Suprapubic skin (tissue), 4 donors: ENCODE measurements at regions not wholly inside any gene's neighbourhood (a gene's known extent, or its start where the extent isn't known, plus 50 kb on each side); places are given as distances from the start of the nearest gene placed in this dataset.

Experiments
- DNase-seq, 2 donors: peaks; one replicate each; pipeline ENCODE4 v3.0.0-alpha.2; 2019; ENCODE audit warnings: low spot score in 2 of 2
- H3K27ac ChIP-seq: fragments of 200-600 bp; sonication (generic); one replicate; pipeline ENCODE4 v1.5.1; 2019
- H3K27me3 ChIP-seq: fragments of 200-600 bp; sonication (generic); one replicate; pipeline ENCODE4 v1.5.1; 2019
- H3K36me3 ChIP-seq: fragments of 200-600 bp; sonication (generic); one replicate; pipeline ENCODE4 v1.5.1; 2019
- H3K4me1 ChIP-seq: fragments of 200-600 bp; sonication (generic); one replicate; pipeline ENCODE4 v1.5.1; 2019
- H3K4me3 ChIP-seq: fragments of 200-600 bp; sonication (generic); one replicate; pipeline ENCODE4 v1.5.1; 2019; ENCODE audit warnings: mild to moderate bottlenecking
- H3K9me3 ChIP-seq: fragments of 200-600 bp; sonication (generic); one replicate; pipeline ENCODE4 v1.5.1; 2019
- CTCF ChIP-seq, 2 donors: fragments of 200-600 bp in 1 of 2; fragments of 450-650 bp in 1 of 2; sonication (generic) in 1 of 2; IDR thresholded peaks; one replicate each; pipeline ENCODE4 v1.5.1; 2016 to 2019; ENCODE audit warnings: antibody characterized with exemption in 2 of 2, mild to moderate bottlenecking in 1 of 2, moderate library complexity in 1 of 2
- EP300 ChIP-seq: sonication (generic); formaldehyde crosslinking; IDR thresholded peaks from one replicate; pipeline ENCODE4 v1.6.1; 2017; ENCODE audit warnings: antibody characterized with exemption
- POLR2A ChIP-seq, 2 donors: fragments of 450-650 bp; IDR thresholded peaks; one replicate each; pipeline ENCODE4 v1.6.1; 2017; ENCODE audit warnings: antibody characterized with exemption in 2 of 2, mild to moderate bottlenecking in 2 of 2, moderate library complexity in 2 of 2
- POLR2AphosphoS5 ChIP-seq, 3 donors: sonication (generic); formaldehyde crosslinking; IDR thresholded peaks; one replicate each; pipeline ENCODE4 v1.6.1; 2017; ENCODE audit warnings: antibody characterized with exemption in 3 of 3
- WGBS: methylation state at CpG from one replicate; pipeline ENCODE4 v1.1.5; 2018; 5-methylcytosine and 5-hydroxymethylcytosine counted together

GRCh38 chr10:8255301-8255700, 200.8 kb downstream of the GATA3 start:
- H3K27me3 ChIP-seq: no peaks in the 10 kb centered on the region
- TF ChIP-seq EP300 (no peak), POLR2AphosphoS5 (IDR thresholded peaks at IDR 0.05) (no peak), POLR2A (IDR thresholded peaks at IDR 0.05) (no peak), CTCF (IDR thresholded peaks at IDR 0.05) (no peak)
- no peaks in the 10 kb centered on the region for H3K4me1 ChIP-seq
- H3K27ac ChIP-seq: no peak overlapping the region
- H3K4me3 ChIP-seq: no peak overlapping the region
- 85% methylated on average over 1 of the region's 1 CpG for WGBS
- no peaks in the 10 kb centered on the region for H3K36me3 ChIP-seq
- no peak for DNase-seq
- H3K9me3 ChIP-seq: no peaks in the 10 kb centered on the region

GRCh38 chr10:8260645-8261044, 206.2 kb downstream of the GATA3 start:
- no peaks in the 10 kb centered on the region for H3K9me3 ChIP-seq
- DNase-seq: no peak
- no peak overlapping the region for H3K27ac ChIP-seq
- TF ChIP-seq EP300: no peak
- no peak for TF ChIP-seq POLR2A (IDR thresholded peaks at IDR 0.05)
- TF ChIP-seq CTCF (IDR thresholded peaks at IDR 0.05): no peak
- TF ChIP-seq POLR2AphosphoS5 (IDR thresholded peaks at IDR 0.05): no peak
- no peaks in the 10 kb centered on the region for H3K4me1 ChIP-seq
- no peak overlapping the region for H3K4me3 ChIP-seq
- H3K36me3 ChIP-seq: no peaks in the 10 kb centered on the region
- 76% methylated on average over 16 of the region's 16 CpGs for WGBS
- H3K27me3 ChIP-seq: no peaks in the 10 kb centered on the region

- DNase-seq: no peak
- H3K27ac ChIP-seq: no peak overlapping the region
- H3K36me3 ChIP-seq: no peaks in the 10 kb centered on the region
- TF ChIP-seq POLR2A (IDR thresholded peaks at IDR 0.05): no peak
- TF ChIP-seq POLR2AphosphoS5 (IDR thresholded peaks at IDR 0.05): no peak
- no peak for TF ChIP-seq CTCF (IDR thresholded peaks at IDR 0.05)
- TF ChIP-seq EP300: no peak
- no peaks in the 10 kb centered on the region for H3K4me1 ChIP-seq
- no peaks in the 10 kb centered on the region for H3K27me3 ChIP-seq
- 93% methylated on average over 4 of the region's 4 CpGs for WGBS
- no peak overlapping the region for H3K4me3 ChIP-seq
- H3K9me3 ChIP-seq: no peaks in the 10 kb centered on the region
Observed at GRCh38 chr10:8262317-8262716, 207.8 kb downstream of the GATA3 start.

GRCh38 chr10:8269976-8270375, 215.5 kb downstream of the GATA3 start:
- H3K4me3 ChIP-seq: no peak overlapping the region
- no peak for DNase-seq
- no peak overlapping the region for H3K27ac ChIP-seq
- 93% methylated on average over 5 of the region's 5 CpGs for WGBS
- no peaks in the 10 kb centered on the region for H3K9me3 ChIP-seq
- H3K36me3 ChIP-seq: no peaks in the 10 kb centered on the region
- no peaks in the 10 kb centered on the region for H3K27me3 ChIP-seq
- TF ChIP-seq POLR2A (IDR thresholded peaks at IDR 0.05) (no peak), EP300 (no peak), CTCF (IDR thresholded peaks at IDR 0.05) (no peak), POLR2AphosphoS5 (IDR thresholded peaks at IDR 0.05) (no peak)
- peaks cover 4% of the 10 kb centered on the region for H3K4me1 ChIP-seq

GRCh38 chr10:8272794-8273425, 218.4 kb downstream of the GATA3 start:
- DNase-seq: no peak
- H3K4me1 ChIP-seq: peaks cover 4% of the 10 kb centered on the region
- H3K36me3 ChIP-seq: no peaks in the 10 kb centered on the region
- no peak overlapping the region for H3K27ac ChIP-seq
- H3K4me3 ChIP-seq: no peak overlapping the region
- 50% methylated on average over 10 of the region's 10 CpGs for WGBS
- TF ChIP-seq EP300 (no peak), POLR2A (IDR thresholded peaks at IDR 0.05) (no peak), POLR2AphosphoS5 (IDR thresholded peaks at IDR 0.05) (no peak), CTCF (IDR thresholded peaks at IDR 0.05) (no peak)
- no peaks in the 10 kb centered on the region for H3K27me3 ChIP-seq
- no peaks in the 10 kb centered on the region for H3K9me3 ChIP-seq
